Posterior vena cava (tissue), 2 donors: ENCODE measurements at regions not wholly inside any gene's neighbourhood (a gene's known extent, or its start where the extent isn't known, plus 50 kb on each side); places are given as distances from the start of the nearest gene placed in this dataset.

Experiments used
- DNase-seq: peaks from one replicate; pipeline ENCODE4 v3.0.0-alpha.2; 2020; ENCODE audit warnings: low spot score
- intact Hi-C, 2 donors: fragments of 100-400 bp; cut with DNase I; formaldehyde crosslinking; loops; one replicate each; pipeline versions ENCODE4 v1.14.1 to v1.14.2; 2022 to 2023
- donor health status: DM: yes; HTN: yes; CAD: no.
- donor health status: DM: yes; HTN: yes; CAD: no.

DNA sequence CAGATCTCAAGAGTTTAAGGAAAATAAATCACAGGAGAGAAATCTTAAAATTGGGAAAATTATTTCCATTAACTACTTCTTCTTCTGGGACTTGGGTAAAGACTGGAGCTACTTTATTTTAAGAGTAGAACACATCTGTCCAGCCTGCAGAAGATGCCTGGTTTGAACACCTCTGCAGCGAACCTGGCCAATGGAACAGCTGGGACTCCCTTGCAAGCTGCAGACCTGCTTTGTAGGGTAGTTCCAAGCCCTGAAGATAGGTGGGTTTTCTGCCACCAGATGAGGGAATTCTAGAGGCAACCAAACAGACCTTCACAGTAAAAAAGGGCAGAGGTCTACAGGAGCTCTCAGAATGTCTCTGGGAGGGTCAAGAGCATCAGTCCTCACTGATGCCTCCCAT, 86.5 kb upstream of the CACNA1E start:
- DNase-seq = no peak
- intact Hi-C loops = no loop called here

DNA sequence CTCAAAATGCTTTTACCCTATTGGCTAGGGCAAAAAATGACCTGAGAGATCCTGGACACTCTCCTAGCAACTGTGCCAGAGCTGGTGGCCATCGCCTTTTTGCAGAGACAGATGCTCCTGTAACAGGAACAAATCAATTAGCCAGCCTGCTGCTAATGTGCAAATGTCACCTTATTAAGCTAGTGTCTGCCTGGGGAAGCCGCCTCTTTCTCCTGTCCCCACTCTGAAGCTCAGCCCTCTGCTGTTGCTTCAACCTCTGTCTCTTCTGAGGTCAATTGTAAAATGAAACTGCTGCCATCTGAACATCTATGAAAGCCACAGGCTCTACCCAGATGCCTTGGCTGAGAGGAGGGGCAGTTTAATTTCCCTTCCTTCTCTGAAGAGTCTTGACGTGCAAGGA, 85.5 kb upstream of the CACNA1E start:
- intact Hi-C loops = no loop called here
- DNase-seq = no peak

DNA sequence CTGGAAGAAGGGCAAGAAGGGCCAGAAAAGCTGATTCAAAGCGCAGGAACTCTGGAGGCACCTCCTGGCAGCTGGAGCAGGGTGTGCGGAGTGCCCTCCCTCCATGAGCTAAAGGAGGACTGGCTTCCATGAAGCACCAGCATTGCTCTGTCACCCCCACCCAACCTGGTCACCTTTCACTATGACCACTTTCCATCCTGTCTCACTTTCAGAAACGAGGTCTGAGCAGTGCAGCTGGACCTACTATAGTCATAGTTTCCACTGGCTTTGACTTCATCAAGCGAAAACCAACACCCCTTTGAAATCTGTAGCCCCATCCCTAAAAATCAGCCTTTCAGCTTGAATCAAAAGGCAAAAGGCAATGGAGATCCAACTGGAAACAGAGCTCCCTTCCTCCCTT, 84.8 kb upstream of the CACNA1E start:
- DNase-seq = no peak
- intact Hi-C loops = no loop called here

DNA sequence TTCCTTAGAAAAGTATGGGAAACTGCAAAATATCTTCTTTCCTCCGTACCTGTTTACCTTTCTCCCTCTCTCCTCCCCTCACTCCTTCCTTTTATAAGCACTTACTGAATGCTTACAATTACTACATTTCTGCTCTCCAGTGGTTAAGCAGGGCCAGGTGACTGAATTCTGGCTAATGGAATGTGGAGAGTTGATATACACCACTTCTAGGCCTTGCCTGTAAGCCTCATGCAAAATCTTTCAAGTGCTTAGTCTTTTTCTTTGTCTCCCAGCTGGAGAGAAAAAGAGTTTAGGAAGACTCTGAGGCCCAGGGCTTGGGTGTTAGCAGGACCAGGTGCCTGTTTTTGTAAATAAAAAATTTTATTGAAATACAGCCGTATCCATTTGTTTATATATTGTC, 77.7 kb upstream of the CACNA1E start:
- intact Hi-C loops = no loop called here
- no peak for DNase-seq

DNA sequence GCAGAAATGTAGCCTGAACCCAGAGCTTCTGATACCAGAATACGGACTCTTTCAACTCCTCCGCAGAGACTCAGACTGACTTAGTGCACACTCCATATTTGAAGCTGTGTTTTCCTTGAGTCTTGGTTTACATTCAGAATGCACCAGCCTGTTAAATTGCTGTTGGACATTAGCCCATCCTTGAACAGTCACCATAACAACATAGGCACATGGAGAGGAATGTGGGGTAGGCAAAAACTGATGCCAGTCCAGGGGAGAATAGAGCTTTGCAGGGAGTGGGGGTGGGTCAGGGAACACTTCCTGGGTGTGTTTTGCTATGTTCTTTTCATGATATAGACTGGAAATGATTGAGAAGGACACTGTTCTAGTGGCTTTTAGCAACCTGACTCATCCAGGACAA, 76.3 kb upstream of the CACNA1E start:
- no peak for DNase-seq
- intact Hi-C loops = no loop called here

DNA sequence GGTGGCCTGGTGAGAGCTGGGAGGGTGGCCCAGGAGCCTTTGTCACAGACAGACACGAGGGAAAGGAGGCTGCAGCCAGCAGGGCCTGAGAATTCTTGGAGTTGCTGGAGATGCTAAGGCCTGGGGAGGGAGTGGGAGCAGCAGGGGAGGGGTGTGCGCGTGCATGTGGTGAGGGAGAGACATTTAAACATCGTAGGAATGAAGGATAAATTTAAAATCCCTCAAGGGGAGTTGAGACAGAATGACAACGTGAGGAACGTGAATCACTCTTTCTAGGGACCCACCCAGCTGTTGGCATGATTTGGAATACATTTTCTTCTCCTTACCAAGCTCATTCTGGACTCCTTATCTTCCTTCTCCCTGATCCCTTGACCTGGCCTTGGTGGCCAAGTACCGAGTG, 73.3 kb upstream of the CACNA1E start:
- intact Hi-C loops = no loop called here
- DNase-seq = no peak

DNA sequence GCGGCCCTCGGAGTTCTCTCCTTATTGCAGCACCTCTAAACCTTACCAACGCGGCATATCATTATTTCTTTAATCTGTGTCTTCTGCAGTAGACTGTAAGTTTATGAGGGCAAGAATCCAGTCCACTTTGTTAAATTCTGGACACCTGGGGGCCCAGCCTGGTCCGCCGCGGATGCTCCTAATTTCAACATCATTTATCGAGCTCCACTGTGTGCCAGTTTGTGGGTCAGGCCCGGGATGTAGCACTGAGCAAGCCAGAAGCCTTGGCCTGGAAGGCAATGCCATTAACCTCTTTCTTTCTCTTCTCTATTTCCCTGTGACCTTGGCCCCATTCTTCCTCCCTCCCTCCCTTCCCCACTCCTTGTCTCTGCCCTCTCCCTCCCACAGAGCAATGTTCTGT, 70.6 kb upstream of the CACNA1E start:
- DNase-seq = no peak
- intact Hi-C loops = no loop called here

DNA sequence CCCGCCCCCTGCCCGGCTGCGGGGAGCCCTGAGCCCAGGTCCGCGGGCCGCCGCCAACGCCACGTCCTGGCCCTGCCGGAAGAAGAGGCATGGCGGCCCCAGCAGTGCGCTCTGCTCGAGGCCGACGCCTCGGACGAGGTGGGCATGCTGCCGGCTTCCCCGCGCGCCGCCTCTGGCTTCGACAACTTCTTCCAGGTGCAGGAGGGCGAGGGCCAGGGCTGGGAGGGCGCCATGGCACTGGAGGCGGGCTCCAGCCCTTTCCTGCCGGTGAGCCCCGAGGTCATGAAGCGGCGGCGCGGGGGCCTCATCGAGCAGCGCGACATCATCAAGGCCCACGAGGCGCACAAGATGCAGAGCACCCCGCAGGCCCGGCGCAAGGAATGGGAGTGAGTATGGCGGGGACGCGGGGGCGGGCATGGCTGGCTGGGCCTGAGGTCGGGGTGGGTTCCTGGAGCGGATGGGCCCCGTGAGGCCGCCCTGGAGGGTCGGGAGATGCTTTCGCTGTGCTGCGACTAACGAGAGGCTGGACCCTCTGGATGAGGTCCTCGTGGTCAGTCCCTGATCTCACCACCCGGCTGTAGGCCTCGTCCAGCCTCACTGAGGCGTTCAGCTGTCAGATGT, 70.0 kb upstream of the CACNA1E start:
- intact Hi-C loops = no loop called here
- no peak for DNase-seq

DNA sequence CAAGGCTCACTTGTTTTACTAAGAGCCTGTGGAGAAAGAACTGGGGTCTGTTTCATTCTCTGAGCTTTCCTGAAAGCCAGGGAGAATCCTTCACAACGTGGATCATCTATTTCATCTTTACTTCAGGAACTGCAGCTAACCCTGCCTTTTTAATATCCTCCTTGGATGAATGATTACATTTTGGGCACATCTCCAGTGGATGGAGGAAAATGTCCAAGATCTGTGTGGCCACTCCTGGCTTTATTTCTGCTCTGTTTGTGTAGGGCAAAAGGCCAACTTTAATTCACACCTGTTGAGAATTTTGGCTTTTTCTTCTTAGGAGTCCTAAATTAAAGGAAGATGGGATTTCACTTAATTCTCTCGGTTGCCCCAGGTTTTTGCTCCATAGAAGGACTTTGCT, 69.5 kb upstream of the CACNA1E start:
- no peak for DNase-seq
- intact Hi-C loops = no loop called here

DNA sequence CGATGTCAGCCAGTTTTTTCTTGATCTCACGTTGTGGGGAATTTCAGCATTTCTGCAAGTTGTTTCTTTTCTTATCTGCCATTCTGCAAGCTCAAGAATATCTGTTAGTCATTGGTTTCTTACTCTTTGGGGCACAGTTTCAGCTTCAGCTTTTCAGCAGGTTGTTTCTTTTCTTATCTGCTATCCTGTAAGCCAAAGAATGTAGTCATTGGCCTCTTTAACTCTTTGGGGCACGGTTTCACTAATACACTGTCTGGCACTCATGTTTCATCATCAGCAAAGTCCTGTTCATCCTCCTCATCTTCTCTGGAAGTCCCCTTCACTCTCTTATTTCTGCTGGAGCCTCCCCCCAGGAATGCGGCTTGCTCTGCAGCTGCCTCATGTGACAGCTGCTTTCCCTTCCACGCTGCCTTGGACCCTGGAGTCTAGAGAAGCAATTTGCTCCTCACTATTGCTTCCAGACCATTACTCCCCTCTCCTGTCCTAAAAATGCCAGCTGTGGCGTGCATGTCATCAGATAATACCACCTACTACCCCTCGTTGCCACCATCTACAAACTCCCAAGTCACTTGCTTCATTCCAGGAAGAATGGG, 67.0 kb upstream of the CACNA1E start:
- no peak for DNase-seq
- intact Hi-C loops = no loop called here

DNA sequence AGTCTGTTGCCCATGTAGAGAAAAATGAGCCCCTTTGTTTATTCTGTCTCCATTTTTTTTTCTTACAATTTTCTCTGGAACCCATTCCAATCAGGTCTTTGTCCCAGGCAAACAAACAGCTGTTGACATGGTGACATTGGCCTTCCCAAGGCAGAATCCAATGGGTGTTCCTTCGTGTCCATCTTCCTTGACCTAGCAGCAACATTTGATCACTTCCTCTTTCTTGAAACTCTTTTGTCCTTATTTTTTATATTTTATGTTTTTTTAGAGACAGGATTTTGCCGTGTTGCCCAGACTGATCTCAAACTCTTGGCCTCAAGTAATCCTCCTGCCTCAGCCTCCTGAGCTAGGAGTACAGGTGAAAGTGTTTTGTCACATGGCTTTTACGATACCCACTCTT, 65.4 kb upstream of the CACNA1E start:
- DNase-seq = no peak
- intact Hi-C loops = no loop called here

DNA sequence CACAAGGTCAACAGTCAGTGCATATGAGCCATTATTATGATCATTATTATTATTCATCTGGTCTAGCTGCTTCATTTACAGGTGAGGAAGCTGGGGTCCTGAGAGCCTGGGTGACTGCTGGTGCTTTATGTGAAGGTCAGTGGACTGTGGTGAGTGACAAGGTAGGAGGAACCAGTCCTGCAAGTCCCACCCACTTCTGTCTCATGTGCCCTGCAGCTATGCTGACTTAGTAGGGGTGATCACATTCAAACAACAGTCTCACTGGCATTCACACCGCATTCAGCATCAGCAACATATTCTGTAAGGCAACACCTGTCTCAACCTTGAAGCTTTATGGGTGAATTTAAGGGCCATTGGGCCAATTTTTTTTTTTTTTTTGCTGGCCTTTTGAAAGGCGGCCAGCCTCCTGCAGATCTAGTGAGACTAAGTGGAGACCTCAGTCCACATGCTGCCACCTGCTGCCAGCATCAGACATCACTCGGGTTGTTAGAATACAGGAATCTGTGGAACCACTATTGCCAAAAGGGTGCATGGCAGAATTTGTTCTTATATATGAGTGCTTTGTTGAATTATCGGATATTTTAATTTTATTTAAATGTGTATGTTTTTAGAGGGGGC, 59.9 kb upstream of the CACNA1E start:
- DNase-seq = no peak

DNA sequence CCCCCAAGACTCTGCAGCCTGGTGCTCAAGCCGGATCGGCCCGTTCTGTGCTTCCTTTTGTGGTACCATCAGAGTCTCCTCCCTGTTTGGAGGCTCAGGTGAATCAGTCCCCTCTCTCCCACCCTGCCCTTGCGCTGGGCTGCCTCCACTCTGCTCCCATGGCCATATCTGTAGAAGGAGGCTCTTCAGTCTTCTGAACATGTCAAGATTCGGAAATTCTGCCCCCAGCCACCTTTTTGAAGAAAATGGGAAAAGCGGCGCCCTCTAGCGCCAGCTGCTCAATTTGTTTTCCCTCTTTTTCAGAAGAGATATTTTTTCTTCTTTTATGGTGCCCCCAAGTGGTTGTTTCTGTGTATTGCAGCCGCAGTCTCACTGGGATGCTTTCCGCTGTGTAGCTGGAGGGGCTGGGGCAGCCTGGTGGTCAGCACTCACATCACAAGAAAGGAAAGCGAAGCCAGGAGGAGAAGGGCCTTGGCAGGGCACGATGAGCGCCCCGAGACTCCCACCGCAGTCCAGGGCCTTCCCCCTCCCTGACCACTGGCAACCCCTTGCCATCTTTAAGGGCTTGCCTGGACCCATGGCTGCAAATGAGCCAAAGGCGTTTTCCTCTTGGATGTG, 58.4 kb upstream of the CACNA1E start:
- intact Hi-C loops = loop anchor here (5.0 to 10.0 kb wide), 3 partner anchors 230 to 1110 kb away; no protein-coding TSS in a partner anchor
- DNase-seq = no peak

More for the DNA sequence above, 59.9 kb upstream of the CACNA1E start:
- intact Hi-C loops = loop anchor here (5.0 to 10.0 kb wide), 3 partner anchors 229 to 1109 kb away; no protein-coding TSS in a partner anchor

DNA sequence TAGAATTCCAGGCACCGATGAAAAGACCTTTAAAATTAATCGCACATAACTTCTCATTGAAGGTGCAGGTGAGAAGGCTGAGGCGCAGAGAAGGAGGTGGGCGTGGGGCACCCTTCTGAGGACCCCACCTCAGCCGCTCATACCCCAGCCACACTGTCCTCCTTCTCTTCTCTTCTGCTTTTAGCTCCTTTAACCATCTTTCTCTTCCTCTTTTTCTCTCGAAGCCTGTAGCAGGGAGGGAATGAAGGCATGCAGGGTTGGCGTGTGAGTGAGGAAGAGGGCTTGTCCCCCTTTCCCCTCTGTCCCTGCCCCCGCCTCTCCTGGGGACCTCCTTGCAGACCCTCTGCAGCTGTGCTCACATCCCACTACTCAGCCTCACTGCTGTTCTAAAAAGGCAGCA, 57.8 kb upstream of the CACNA1E start:
- DNase-seq = no peak
- intact Hi-C loops = loop anchor here in 1 of 2 donors (10.0 kb wide), 2 partner anchors 231 to 1111 kb away; no protein-coding TSS in a partner anchor

DNA sequence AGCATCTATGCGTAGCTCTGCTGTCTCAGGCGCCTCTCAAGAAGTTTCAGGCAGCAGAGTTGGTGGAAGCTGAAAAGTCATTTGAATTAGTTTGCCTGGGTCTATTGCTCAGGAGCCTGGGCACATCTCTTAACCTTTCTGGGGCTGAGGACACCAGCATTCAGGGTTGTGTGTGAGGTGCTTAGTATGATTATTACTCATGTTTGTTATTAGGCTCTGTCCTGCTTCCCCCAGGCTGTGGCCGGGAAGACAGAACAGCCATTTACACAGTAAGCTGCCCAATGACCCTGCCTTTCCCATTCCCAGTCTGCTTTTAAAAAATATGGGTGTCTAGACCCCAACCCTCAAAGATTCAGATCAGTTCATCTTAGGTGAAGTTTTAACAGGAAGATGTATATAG, 53.9 kb upstream of the CACNA1E start:
- no peak for DNase-seq
- intact Hi-C loops = loop anchor here in 1 of 2 donors (10.0 kb wide), 2 partner anchors 235 to 1115 kb away; no protein-coding TSS in a partner anchor

DNA sequence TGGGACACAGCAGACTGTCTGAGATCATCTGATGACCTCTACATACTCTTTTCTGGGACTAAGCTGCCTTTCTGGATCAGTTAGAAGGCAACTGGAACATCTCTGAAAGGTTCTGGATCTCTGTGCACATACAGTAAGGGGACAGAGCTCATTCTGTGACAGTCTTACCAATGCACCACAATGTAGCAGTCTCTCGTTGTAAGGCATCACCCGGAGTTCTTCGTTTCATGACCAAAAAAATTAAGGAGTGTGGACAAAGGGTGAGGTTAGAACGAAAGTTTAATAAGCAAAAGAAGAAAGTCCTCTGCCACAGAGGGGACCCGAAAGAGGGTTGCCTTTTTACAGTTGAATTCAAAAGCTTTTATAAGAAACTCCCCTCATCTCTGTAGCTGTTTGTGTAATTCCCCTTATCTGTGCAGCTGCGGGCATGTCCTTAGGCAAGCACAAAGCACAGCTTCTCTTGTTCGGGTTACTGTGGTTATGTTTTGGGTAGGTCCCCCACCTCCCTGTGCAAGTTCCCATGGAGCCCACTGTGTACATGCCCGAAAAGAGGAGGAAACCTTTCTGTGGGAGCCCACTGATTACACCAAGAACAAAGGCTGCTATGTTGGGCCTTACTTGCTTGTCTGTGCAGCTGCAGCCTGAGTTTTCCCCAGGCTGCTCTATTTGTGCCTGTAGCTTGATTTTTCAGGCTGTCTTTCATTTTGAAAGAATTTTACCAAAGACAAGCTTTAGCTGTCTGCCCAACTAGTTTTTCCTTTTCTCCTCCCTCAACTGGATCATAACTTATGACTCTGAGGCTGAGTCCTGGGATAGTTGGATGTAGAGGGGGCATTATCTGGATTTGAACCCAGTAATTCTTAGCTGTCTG, 53.1 kb upstream of the CACNA1E start:
- intact Hi-C loops = no loop called here
- no peak for DNase-seq
